Omental fat pad (tissue), 3 donors: ENCODE measurements at regions not wholly inside any gene's neighbourhood (a gene's known extent, or its start where the extent isn't known, plus 50 kb on each side); places are given as distances from the start of the nearest gene placed in this dataset.
"Not testable (repeated sequence)": the region's sequence is repeated elsewhere in the genome, so short reads cannot be mapped to it uniquely, and the experiment has no call there.

Source experiments
- ATAC-seq: fragments of 150-250 bp; one replicate; pipeline ENCODE4 v1.9.1; 2016; ENCODE audit warnings: mild to moderate bottlenecking, moderate library complexity; ENCODE audit not compliant: low FRiP score
- DNase-seq: peaks from one replicate; pipeline ENCODE4 v3.0.0-alpha.2; 2019; ENCODE audit warnings: low spot score
- CTCF ChIP-seq, 3 donors: fragments of 450-650 bp; IDR thresholded peaks; one replicate each; pipeline ENCODE4 v1.5.1; 2016 to 2017; ENCODE audit warnings: antibody characterized with exemption in 3 of 3, mild to moderate bottlenecking in 3 of 3, moderate library complexity in 2 of 3

- no peak for ATAC-seq
- DNase-seq = no peak
- TF ChIP-seq CTCF (IDR thresholded peaks at IDR 0.05) = no peak
Observed at GRCh38 chr3:127418560-127419147, 130.8 kb upstream of the PRR20G start.

GRCh38 chr3:127417709-127418559, 130.1 kb upstream of the PRR20G start:
- TF ChIP-seq CTCF (IDR thresholded peaks at IDR 0.05) = no peak
- DNase-seq (no peak), ATAC-seq (no peak)

GRCh38 chr3:127413871-127414270, 126.0 kb upstream of the PRR20G start:
- no peak for TF ChIP-seq CTCF (IDR thresholded peaks at IDR 0.05)
- DNase-seq (no peak), ATAC-seq (no peak)

- no peak for DNase-seq
- no peak for ATAC-seq
- no peak for TF ChIP-seq CTCF (IDR thresholded peaks at IDR 0.05)
Observed at GRCh38 chr3:127413318-127413673, 125.5 kb upstream of the PRR20G start.

- no peak for TF ChIP-seq CTCF (IDR thresholded peaks at IDR 0.05)
- no peak for ATAC-seq
- DNase-seq = no peak
Observed at GRCh38 chr3:127412578-127413317, 124.9 kb upstream of the PRR20G start.

GRCh38 chr3:127411875-127412274, 124.0 kb upstream of the PRR20G start:
- not testable (repeated sequence) for ATAC-seq, DNase-seq

GRCh38 chr3:127411083-127411727, 123.4 kb upstream of the PRR20G start:
- ATAC-seq = no peak
- no peak for DNase-seq
- TF ChIP-seq CTCF (IDR thresholded peaks at IDR 0.05) = no peak
